HG03342 (cell line): ENCODE measurements at regions not wholly inside any gene's neighbourhood (a gene's known extent, or its start where the extent isn't known, plus 50 kb on each side); places are given as distances from the start of the nearest gene placed in this dataset.

ENCODE experiments used
- ATAC-seq: cut with Tn5 transposase; IDR thresholded peaks from one replicate; pipeline ENCODE4 v1.9.1; 2021; ENCODE audit warnings: mild to moderate bottlenecking, moderate library complexity; ENCODE audit not compliant: unreplicated experiment

DNA sequence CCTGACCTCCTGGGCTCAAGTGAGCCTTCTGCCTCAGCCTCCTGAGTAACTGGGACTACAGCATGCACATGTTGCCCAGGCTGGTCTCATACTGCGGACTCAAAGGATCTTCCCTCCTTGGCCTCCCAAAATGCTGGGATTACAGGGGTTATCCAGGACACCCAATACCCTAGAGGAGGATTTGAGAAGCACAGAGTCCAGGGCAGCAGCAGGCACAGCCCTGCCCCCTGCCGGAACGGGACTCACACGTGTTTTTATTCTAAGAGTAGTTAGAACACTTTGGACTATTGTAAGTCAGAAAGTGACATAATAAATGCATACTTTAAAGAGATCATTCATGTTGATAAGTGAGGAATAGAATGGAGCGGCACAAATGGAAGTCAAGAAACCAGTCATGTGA, 80.2 kb downstream of the C6orf118 start:
- ATAC-seq, result no peak

DNA sequence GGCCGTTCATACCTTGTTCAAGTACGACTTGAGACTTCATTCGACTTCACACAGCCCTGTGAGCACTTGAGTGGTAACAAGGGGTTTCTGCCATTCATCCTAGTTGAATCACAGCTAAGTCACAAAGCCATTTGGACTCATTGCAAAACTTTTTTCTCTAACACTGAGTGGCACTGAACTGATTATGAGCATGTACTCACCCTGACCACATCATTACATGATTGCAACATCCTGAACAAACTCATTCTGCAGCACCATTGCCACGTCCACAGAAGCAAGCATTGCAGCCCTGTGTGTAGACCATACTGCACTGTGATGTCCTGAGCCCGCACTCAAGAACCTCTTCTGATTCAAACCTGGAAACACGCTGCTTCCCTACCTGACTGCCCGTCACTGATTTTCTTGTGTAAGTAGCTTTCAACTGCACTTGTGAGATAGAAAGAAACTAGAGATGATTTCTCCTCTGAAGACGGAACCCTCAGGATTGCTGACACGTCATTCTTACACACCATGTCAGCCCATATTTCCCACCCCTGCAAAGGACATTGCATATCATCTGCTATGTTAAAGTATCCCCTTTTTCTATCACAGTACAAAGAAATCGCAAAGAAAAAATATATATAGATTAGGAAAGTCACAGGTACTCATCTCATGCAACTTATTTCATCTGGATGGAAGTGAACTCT, 81.6 kb downstream of the C6orf118 start:
- ATAC-seq, result no peak

GRCh38 chr6:165223736-165224135, 85.7 kb downstream of the C6orf118 start:
- ATAC-seq, result no peak

- ATAC-seq, result no peak
These were observed 86.3 kb downstream of the C6orf118 start for GRCh38 chr6:165223101-165223500.

DNA sequence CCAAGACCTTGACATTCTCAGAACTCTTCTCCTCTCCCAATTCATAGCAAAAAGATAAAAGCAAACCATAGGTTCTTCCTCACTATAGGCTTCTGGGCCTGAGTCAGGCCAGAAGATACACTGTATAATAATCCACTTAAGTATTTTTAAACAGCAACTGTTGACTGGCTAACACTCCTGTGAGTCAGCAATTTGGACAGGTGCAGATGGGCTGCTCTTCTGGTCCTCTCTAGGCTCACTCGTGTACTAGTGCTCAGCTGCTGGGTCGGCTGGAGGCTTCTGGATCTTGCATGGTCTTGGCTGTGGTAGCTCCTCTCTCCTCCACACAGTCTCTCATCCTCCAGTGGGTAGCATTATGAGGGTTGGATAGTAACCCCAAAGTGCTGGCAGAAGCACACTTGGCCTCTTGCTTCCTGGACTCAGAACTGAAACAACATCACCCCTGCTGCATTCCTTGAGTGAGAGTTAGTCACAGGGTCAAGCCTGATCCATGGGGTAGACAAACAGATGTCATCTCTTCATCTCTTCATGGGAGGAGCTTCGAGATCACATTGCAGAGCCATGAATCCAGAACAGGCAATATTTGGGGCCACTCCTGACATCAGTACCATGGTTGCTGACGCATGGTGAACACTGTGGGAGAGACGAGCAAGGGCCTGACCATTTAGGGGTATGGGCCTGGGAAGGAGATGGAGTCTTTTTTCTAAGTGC, 86.9 kb downstream of the C6orf118 start:
- no peak for ATAC-seq

GRCh38 chr6:165220045-165220444, 89.4 kb downstream of the C6orf118 start:
- ATAC-seq, result no peak

- no peak for ATAC-seq
These were observed 89.8 kb downstream of the C6orf118 start for GRCh38 chr6:165219629-165220028.

DNA sequence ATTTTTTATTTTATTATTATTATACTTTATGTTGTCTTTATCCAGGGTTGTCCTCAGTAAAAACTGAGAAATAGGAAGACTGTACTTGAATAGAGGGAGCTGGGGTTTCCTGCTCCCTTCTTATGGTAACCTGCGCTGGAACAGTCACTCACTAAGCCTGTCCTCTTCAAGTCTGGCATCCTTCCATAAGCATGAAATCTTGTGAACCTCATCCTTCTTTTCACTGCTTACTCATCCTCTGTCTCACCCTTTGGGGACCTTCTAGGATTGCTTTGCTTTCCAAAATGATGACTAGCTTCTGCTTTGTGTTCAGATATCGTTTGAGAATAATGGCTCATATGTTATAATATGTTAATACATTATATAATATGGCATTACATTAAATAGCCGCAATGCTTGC, 90.6 kb downstream of the C6orf118 start:
- ATAC-seq, result no peak

GRCh38 chr6:165206798-165207197, 102.6 kb downstream of the C6orf118 start:
- no peak for ATAC-seq

DNA sequence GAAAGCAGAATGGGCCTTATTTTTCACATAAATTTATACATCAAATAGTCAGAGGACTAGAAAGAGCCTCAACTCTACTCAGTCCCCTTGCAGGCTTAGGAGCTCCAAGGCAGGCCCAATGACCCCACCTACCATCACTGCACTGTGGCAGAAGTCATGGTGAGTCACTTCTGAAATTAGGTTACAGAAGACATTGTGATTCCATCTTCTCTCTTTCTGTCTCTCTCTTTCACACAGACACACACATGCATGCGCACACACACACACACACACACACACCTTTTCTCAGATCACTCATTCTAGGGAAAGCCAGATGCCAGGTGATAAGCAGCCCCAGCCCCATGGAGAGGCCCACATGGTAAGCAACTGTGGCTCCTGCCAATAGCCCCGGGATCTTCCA, 103.8 kb downstream of the C6orf118 start:
- no peak for ATAC-seq

DNA sequence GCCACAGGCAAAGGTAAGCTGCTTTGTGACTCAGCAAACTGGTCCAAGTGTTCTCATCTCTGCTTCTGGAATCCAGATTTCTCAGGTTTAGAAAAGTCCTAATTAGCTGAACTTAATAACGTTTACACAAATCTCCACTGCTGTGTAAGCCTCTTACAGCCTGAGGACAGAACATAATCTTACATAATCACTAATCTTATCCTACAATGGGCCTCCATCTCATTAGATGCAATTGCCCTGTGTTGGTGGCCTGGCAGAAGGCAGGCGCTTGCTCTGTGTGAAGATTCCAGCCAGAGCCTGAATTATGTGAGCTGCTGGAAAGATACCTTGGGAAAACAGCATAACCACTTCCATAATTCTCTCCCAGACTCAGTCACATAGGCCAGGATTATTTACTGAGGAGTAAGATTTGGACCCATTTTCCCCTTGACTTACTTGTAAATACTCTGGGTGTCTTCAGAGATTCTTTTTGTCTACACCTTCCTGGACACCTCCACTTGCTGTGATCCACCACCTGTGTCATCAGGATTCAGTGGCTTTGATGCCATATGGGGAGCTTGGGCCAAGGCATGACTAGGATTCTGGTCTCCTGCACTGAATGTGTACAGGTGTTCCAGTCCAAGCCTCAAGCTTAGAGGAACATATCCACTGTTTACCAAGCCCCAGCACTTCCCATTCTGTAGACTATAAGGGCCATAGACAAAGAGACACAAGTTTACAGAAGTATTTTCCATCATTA, 104.4 kb downstream of the C6orf118 start:
- ATAC-seq, result no peak

DNA sequence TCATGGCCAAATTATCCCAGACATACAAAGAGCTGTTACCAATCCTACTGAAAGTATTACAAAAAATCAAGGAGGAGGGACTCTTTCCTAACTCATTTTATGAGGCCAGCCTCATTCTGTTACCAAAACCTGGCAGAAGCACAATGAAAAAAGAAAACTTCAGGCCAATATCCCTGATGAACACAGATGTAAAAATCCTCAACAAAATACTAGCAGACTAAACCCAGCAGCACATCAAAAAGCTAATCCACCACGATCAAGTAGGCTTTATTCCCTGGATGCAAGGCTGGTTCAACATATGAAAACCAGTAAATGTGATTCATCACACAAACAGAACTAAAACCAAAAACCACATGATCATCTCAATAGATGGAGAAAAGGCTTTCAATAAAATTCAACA, 109.2 kb downstream of the C6orf118 start:
- ATAC-seq, result no peak

- ATAC-seq, result no peak
These were observed 117.9 kb downstream of the C6orf118 start for GRCh38 chr6:165191461-165191860.

DNA sequence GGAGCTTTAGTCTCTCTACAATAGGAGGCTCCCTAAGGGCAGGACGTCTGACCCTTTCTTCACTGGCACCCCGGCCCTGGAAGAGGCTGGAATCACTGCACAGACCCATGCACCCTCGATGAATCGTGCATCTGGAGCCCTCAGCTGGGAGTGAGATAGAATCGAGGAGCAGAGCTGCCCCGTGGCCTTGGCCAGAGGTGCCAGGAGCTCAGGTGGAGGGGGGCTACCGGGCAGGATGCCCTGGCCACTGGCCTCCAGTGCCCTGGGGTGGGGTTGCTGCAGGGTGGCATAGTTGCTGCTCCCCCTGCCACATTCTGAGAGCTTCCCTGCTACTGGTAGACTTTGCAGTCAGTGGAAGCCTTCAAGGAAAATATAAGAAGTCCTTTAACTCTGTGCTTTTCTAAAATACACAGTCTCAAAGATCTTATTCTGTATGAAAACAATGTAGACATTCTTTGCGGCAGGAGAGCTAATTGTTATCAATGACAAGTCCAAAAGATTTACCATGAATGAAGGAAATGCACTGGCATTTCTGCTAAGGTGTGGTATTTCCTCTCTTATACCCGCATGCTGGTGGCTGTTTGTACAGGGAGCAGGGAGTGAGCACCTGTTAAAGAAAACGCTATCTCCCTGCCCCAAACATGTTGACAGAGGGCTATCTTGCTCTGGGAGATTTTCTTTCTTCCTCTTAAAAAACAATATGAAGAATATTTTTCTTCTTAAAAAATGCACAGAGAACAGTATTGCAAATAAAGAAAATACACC, 122.8 kb downstream of the C6orf118 start:
- no peak for ATAC-seq

- ATAC-seq, result no peak
These were observed 123.4 kb downstream of the C6orf118 start for GRCh38 chr6:165186041-165186440.

DNA sequence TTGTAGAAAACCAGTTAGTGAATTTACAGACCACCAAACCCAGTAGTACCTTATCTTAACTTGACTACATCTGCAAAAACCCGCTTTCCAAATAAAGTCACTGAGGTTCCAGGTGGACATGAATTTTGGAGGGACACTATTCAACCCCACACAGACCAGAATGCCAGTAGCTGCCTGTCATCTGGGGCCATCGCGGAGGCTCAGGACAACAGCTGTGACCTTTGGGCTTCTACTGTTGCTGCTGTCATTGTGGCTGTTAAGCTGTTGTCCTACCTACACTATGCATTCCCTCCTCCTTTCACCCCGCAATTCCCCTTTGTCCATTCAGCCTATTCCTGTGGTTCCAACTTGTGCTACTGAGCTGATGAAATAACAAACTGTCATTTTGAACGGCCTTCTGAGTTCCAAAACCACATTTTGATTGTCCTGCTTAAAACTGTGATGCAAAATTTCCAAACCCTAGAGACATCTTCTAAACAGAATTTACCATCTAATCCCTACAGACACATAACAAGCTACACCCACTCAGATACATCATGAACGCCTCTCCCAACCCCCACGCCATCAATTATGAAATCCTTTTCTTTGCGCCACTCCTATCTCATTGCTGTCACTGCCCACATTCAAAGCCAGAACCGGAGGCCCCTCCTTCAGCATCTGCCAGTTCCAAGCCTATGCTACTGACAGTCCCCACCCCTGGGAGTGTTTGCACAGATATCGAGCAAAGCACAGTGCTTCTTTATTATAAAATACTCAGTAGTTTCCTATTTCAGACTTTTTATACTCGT, 125.0 kb downstream of the C6orf118 start:
- no peak for ATAC-seq

DNA sequence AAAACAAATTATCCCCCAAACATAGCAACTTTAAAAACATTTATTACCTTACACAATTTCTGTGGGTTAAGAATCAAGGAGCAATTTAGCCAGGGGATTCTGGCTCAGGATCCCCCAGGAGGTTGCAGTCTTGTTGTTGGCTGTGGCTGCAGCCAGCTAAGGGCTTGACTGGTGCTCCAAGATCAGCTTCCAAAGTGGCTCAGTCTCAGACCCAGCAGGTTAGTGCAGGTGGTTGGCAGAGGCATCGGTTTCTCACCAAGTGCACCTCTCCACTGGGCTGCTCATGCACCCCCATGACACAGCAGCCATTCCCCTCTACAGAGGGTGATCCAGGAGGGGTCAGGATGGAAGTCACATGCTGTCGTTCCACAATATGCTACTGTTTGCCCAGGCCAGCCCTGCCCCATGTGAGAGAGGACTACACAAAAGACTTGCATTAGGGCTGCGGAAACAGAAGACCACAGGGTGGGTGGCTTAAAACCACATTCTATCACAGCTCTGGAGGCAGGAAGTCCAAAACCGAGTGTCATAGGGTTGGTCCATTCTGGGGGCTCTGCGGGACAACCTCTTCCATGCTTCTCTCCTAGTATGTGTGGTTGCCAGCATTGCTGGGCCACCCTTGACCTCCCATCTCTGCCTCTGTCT, 125.8 kb downstream of the C6orf118 start:
- ATAC-seq, result no peak

GRCh38 chr6:165183071-165183470, 126.3 kb downstream of the C6orf118 start:
- ATAC-seq, result no peak

GRCh38 chr6:165181951-165182414, 127.4 kb downstream of the C6orf118 start:
- no peak for ATAC-seq

DNA sequence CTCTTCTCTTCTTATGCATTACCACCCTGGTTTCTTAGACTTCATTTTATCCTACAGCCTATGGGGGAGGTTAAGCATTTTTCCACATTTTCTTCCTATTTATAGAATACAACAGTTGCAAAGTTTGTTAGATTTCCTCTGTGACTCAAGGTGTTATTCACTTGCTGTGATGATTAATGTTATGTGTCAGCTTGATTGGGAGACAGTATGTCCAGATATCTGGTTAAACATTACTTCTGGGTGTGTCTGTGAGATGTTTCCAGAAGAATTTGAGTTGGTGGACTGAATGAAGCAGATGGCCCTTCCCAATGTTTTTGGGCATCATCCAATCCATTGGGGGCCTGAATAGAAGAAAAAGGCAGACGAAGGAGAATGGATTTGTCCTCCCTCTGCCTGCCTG, 131.3 kb downstream of the C6orf118 start:
- no peak for ATAC-seq
